Karpas-422 (cell line): ENCODE measurements at regions not wholly inside any gene's neighbourhood (a gene's known extent, or its start where the extent isn't known, plus 50 kb on each side); places are given as distances from the start of the nearest gene placed in this dataset.

Experiments
- DNase-seq: peaks from one replicate; pipeline ENCODE4 v3.0.0-alpha.2; 2015
- H2AFZ ChIP-seq: fragments of 200-600 bp; sonication (generic); 2 replicates; pipeline ENCODE4 v1.6.1; 2014; ENCODE audit warnings: antibody characterized with exemption, low read length, mixed read lengths
- H3K27ac ChIP-seq: fragments of 200-600 bp; sonication (generic); 2 replicates; pipeline ENCODE4 v1.5.1; 2014; ENCODE audit warnings: mild to moderate bottlenecking, low read length, moderate library complexity
- H3K27me3 ChIP-seq: fragments of 200-600 bp; sonication (generic); 2 replicates; pipeline ENCODE4 v1.6.1; 2014; ENCODE audit warnings: low read length, mixed read lengths
- H3K36me3 ChIP-seq: fragments of 200-600 bp; sonication (generic); 2 replicates; pipeline ENCODE4 v1.6.1; 2014; ENCODE audit warnings: low read length, mixed read lengths; ENCODE audit not compliant: insufficient read depth
- H3K4me1 ChIP-seq: fragments of 200-600 bp; sonication (generic); 2 replicates; pipeline ENCODE4 v1.6.1; 2014; ENCODE audit warnings: mild to moderate bottlenecking, low read length, mixed read lengths
- H3K4me2 ChIP-seq: fragments of 200-600 bp; sonication (generic); 2 replicates; pipeline ENCODE4 v1.6.1; 2014; ENCODE audit warnings: low read length, low read depth, mild to moderate bottlenecking; ENCODE audit not compliant: poor library complexity, severe bottlenecking
- H3K4me3 ChIP-seq: fragments of 200-600 bp; sonication (generic); 2 replicates; pipeline ENCODE4 v1.5.1; 2014; ENCODE audit warnings: mild to moderate bottlenecking, antibody characterized with exemption, low read length, mixed read lengths
- H3K79me2 ChIP-seq: fragments of 200-600 bp; sonication (generic); 2 replicates; pipeline ENCODE4 v1.6.1; 2014; ENCODE audit warnings: mild to moderate bottlenecking, low read length, mixed read lengths
- H3K9ac ChIP-seq: fragments of 200-600 bp; sonication (generic); 2 replicates; pipeline ENCODE4 v1.6.0; 2014; ENCODE audit warnings: low read length
- H3K9me2 ChIP-seq: fragments of 200-600 bp; sonication (generic), shearing (Covaris generic); replicated peaks from 2 replicates; pipeline ENCODE4 v1.6.0; 2014; ENCODE audit warnings: mild to moderate bottlenecking, low read length, moderate library complexity; ENCODE audit not compliant: insufficient read depth
- H3K9me3 ChIP-seq: fragments of 300-700, 200-600 bp; sonication (generic); 2 replicates; pipeline ENCODE4 v1.6.1; 2014; ENCODE audit warnings: low read length, mixed read lengths
- H4K20me1 ChIP-seq: fragments of 200-600 bp; sonication (generic); 2 replicates; pipeline ENCODE4 v1.6.1; 2014; ENCODE audit warnings: mild to moderate bottlenecking, antibody characterized with exemption, low read length, low read depth; ENCODE audit not compliant: insufficient read depth

- no peaks in the 10 kb centered on the region for H3K9me3 ChIP-seq
- H3K9ac ChIP-seq: no peak overlapping the region
- H3K4me2 ChIP-seq: no peak overlapping the region
- no peaks in the 10 kb centered on the region for H4K20me1 ChIP-seq
- H3K4me1 ChIP-seq: no peaks in the 10 kb centered on the region
- H3K9me2 ChIP-seq: no peaks in the 10 kb centered on the region
- no peak for DNase-seq
- H3K27me3 ChIP-seq: no peaks in the 10 kb centered on the region
- H3K27ac ChIP-seq: no peak overlapping the region
- H3K36me3 ChIP-seq: no peaks in the 10 kb centered on the region
- no peak overlapping the region for H3K4me3 ChIP-seq
- H2AFZ ChIP-seq: no peak overlapping the region
- no peaks in the 10 kb centered on the region for H3K79me2 ChIP-seq
These were observed 54.9 kb upstream of the ENAH start for GRCh38 chr1:225707824-225708223.

- no peaks in the 10 kb centered on the region for H4K20me1 ChIP-seq
- no peak overlapping the region for H3K9ac ChIP-seq
- no peaks in the 10 kb centered on the region for H3K27me3 ChIP-seq
- H3K79me2 ChIP-seq: no peaks in the 10 kb centered on the region
- no peak overlapping the region for H3K27ac ChIP-seq
- no peaks in the 10 kb centered on the region for H3K4me1 ChIP-seq
- no peak for DNase-seq
- H3K9me2 ChIP-seq: no peaks in the 10 kb centered on the region
- no peak overlapping the region for H3K4me2 ChIP-seq
- H3K36me3 ChIP-seq: no peaks in the 10 kb centered on the region
- H3K9me3 ChIP-seq: no peaks in the 10 kb centered on the region
- H2AFZ ChIP-seq: no peak overlapping the region
- H3K4me3 ChIP-seq: no peak overlapping the region
These were observed 56.2 kb upstream of the ENAH start for GRCh38 chr1:225709101-225709500.

GRCh38 chr1:225710804-225711203, 57.9 kb upstream of the ENAH start:
- no peak overlapping the region for H2AFZ ChIP-seq
- no peaks in the 10 kb centered on the region for H3K4me1 ChIP-seq
- no peaks in the 10 kb centered on the region for H3K27me3 ChIP-seq
- H3K9me3 ChIP-seq: no peaks in the 10 kb centered on the region
- no peak overlapping the region for H3K4me3 ChIP-seq
- no peaks in the 10 kb centered on the region for H3K79me2 ChIP-seq
- no peaks in the 10 kb centered on the region for H4K20me1 ChIP-seq
- peak; percentile 39 for DNase-seq
- H3K36me3 ChIP-seq: no peaks in the 10 kb centered on the region
- no peak overlapping the region for H3K9ac ChIP-seq
- H3K9me2 ChIP-seq: no peaks in the 10 kb centered on the region
- no peak overlapping the region for H3K4me2 ChIP-seq
- no peak overlapping the region for H3K27ac ChIP-seq

- no peaks in the 10 kb centered on the region for H4K20me1 ChIP-seq
- no peak overlapping the region for H3K4me3 ChIP-seq
- H2AFZ ChIP-seq: no peak overlapping the region
- no peak overlapping the region for H3K4me2 ChIP-seq
- H3K27me3 ChIP-seq: no peaks in the 10 kb centered on the region
- no peak overlapping the region for H3K27ac ChIP-seq
- peak; percentile 17 for DNase-seq
- no peaks in the 10 kb centered on the region for H3K4me1 ChIP-seq
- H3K36me3 ChIP-seq: no peaks in the 10 kb centered on the region
- no peaks in the 10 kb centered on the region for H3K9me3 ChIP-seq
- H3K9me2 ChIP-seq: no peaks in the 10 kb centered on the region
- no peaks in the 10 kb centered on the region for H3K79me2 ChIP-seq
- H3K9ac ChIP-seq: no peak overlapping the region
These were observed 58.5 kb upstream of the ENAH start for GRCh38 chr1:225711236-225711937.

- no peaks in the 10 kb centered on the region for H3K9me2 ChIP-seq
- peak; percentile 44 for DNase-seq
- H3K9me3 ChIP-seq: no peaks in the 10 kb centered on the region
- H2AFZ ChIP-seq: no peak overlapping the region
- H4K20me1 ChIP-seq: no peaks in the 10 kb centered on the region
- H3K27me3 ChIP-seq: no peaks in the 10 kb centered on the region
- no peaks in the 10 kb centered on the region for H3K4me1 ChIP-seq
- no peak overlapping the region for H3K4me3 ChIP-seq
- H3K4me2 ChIP-seq: no peak overlapping the region
- H3K79me2 ChIP-seq: no peaks in the 10 kb centered on the region
- H3K9ac ChIP-seq: no peak overlapping the region
- H3K36me3 ChIP-seq: no peaks in the 10 kb centered on the region
- H3K27ac ChIP-seq: no peak overlapping the region
These were observed 59.5 kb upstream of the ENAH start for GRCh38 chr1:225712391-225712790.

- no peak for DNase-seq
- H3K27ac ChIP-seq: no peak overlapping the region
- no peaks in the 10 kb centered on the region for H3K36me3 ChIP-seq
These were observed 60.4 kb upstream of the ENAH start for GRCh38 chr1:225713281-225713680.

GRCh38 chr1:225720937-225721336, 56.7 kb upstream of the SRP9 start:
- Histone ChIP-seq H2AFZ (no peak overlapping the region), H3K79me2 (no peaks in the 10 kb centered on the region), H3K4me2 (no peak overlapping the region), H4K20me1 (no peaks in the 10 kb centered on the region), H3K9ac (no peak overlapping the region), H3K4me1 (no peaks in the 10 kb centered on the region), H3K36me3 (no peaks in the 10 kb centered on the region), H3K9me3 (no peaks in the 10 kb centered on the region), H3K27me3 (no peaks in the 10 kb centered on the region), H3K27ac (no peak overlapping the region), H3K9me2 (no peaks in the 10 kb centered on the region), H3K4me3 (no peak overlapping the region)
- DNase-seq: no peak

More at GRCh38 chr1:225713281-225713680, 60.4 kb upstream of the ENAH start:
- Histone ChIP-seq H3K27me3 (no peaks in the 10 kb centered on the region), H3K79me2 (no peaks in the 10 kb centered on the region), H4K20me1 (no peaks in the 10 kb centered on the region), H3K4me3 (no peak overlapping the region), H3K4me2 (no peak overlapping the region), H3K9me2 (no peaks in the 10 kb centered on the region), H3K9me3 (no peaks in the 10 kb centered on the region), H3K9ac (no peak overlapping the region), H3K4me1 (no peaks in the 10 kb centered on the region), H2AFZ (no peak overlapping the region)

- H3K36me3 ChIP-seq: no peaks in the 10 kb centered on the region
- H3K27me3 ChIP-seq: no peaks in the 10 kb centered on the region
- H3K9ac ChIP-seq: no peak overlapping the region
- H2AFZ ChIP-seq: no peak overlapping the region
- no peaks in the 10 kb centered on the region for H3K9me2 ChIP-seq
- H3K4me3 ChIP-seq: no peak overlapping the region
- no peaks in the 10 kb centered on the region for H3K9me3 ChIP-seq
- no peak overlapping the region for H3K4me2 ChIP-seq
- no peaks in the 10 kb centered on the region for H4K20me1 ChIP-seq
- no peaks in the 10 kb centered on the region for H3K4me1 ChIP-seq
- H3K79me2 ChIP-seq: no peaks in the 10 kb centered on the region
- no peak overlapping the region for H3K27ac ChIP-seq
- DNase-seq: no peak
These were observed 53.4 kb upstream of the SRP9 start for GRCh38 chr1:225724251-225724650.
